H1 (cell line): ENCODE measurements at regions not wholly inside any gene's neighbourhood (a gene's known extent, or its start where the extent isn't known, plus 50 kb on each side); places are given as distances from the start of the nearest gene placed in this dataset.

Experiments used
- CTCF ChIA-PET: fragments of 300-600 bp; sonication (Branson Sonifier 250); formaldehyde crosslinking; loops from one replicate; lab custom pipeline; 2021; ENCODE audit not compliant: partially characterized antibody; lab: Charles Lee
- POLR2A ChIA-PET: fragments of 300-600 bp; sonication (Branson Sonifier 250); formaldehyde crosslinking; loops from one replicate; lab custom pipeline; 2021; ENCODE audit warnings: inconsistent platforms; ENCODE audit not compliant: partially characterized antibody; lab: Charles Lee
- DNase-seq, 2 experiments: peaks; one replicate each; pipeline versions ENCODE4 v3.0.0 to v3.0.0-alpha.2; 2010 to 2022; ENCODE audit warnings: low spot score in 2 of 2, low read depth in 1 of 2, mixed read lengths in 1 of 2
- FAIRE-seq: peaks from 2 replicates; lab custom pipeline; 2011; peaks lifted over from hg19 to GRCh38; lab: Jason Lieb, UNC
- H2AFZ ChIP-seq: 2 replicates; pipeline ENCODE4 v1.8.1; 2012; ENCODE audit warnings: low read length, inconsistent platforms
- H2AK5ac ChIP-seq: 2 replicates; pipeline ENCODE4 v1.6.1; 2013; ENCODE audit warnings: low read depth, low read length
- H2BK120ac ChIP-seq: replicated peaks from 2 replicates; pipeline ENCODE3; 2013; ENCODE audit warnings: low read depth, low read length, inconsistent platforms
- H2BK12ac ChIP-seq: 2 replicates; pipeline ENCODE4 v1.6.1; 2013; ENCODE audit warnings: low read depth, low read length
- H2BK15ac ChIP-seq: 2 replicates; pipeline ENCODE4 v1.6.1; 2013; ENCODE audit warnings: low read length
- H2BK20ac ChIP-seq: 2 replicates; pipeline ENCODE4 v1.6.1; 2013; ENCODE audit warnings: low read length
- H2BK5ac ChIP-seq: 2 replicates; pipeline ENCODE4 v1.6.1; 2013; ENCODE audit warnings: low read depth, low read length
- H3K14ac ChIP-seq: 2 replicates; pipeline ENCODE4 v1.6.1; 2013; ENCODE audit warnings: inconsistent platforms; ENCODE audit not compliant: insufficient read length
- H3K18ac ChIP-seq: 2 replicates; pipeline ENCODE4 v1.6.1; 2013; ENCODE audit warnings: low read length; ENCODE audit errors: extremely low read depth
- H3K23ac ChIP-seq: 2 replicates; pipeline ENCODE4 v1.6.1; 2013; ENCODE audit warnings: inconsistent platforms; ENCODE audit not compliant: insufficient read length
- H3K23me2 ChIP-seq: 2 replicates; pipeline ENCODE4 v1.6.1; 2013; ENCODE audit warnings: low read depth, low read length
- H3K27ac ChIP-seq: 2 replicates; pipeline ENCODE4 v1.6.1; 2011; ENCODE audit warnings: low read depth, low read length, inconsistent platforms
- H3K27me3 ChIP-seq, 4 experiments: replicated peaks in 1 of 4; 1 replicate in 1 of 4; 2 replicates in 3 of 4; pipeline versions ENCODE4 v1.6.1 to v1.8.1; 2011 to 2013; ENCODE audit warnings: low read length in 3 of 4, mild to moderate bottlenecking in 3 of 4, inconsistent platforms in 2 of 4, mixed read lengths in 2 of 4, moderate library complexity in 1 of 4; ENCODE audit not compliant: control insufficient read depth in 3 of 4, insufficient read depth in 3 of 4; ENCODE audit errors: extremely low read depth in 1 of 4
- H3K36me3 ChIP-seq, 4 experiments: 2 replicates each; pipeline versions ENCODE4 v1.6.1 to v1.8.1; 2011 to 2013; ENCODE audit warnings: mild to moderate bottlenecking in 4 of 4, low read length in 3 of 4, moderate library complexity in 2 of 4, control low read depth in 1 of 4, inconsistent platforms in 1 of 4; ENCODE audit not compliant: insufficient read depth in 4 of 4, control insufficient read depth in 2 of 4
- H3K4ac ChIP-seq: replicated peaks from 2 replicates; pipeline ENCODE3; 2013; ENCODE audit warnings: low read length, low read depth, mixed read lengths, inconsistent platforms; ENCODE audit not compliant: insufficient read length
- H3K4me1 ChIP-seq, 4 experiments: replicated peaks in 1 of 4; 1 replicate in 1 of 4; 2 replicates in 3 of 4; pipeline versions ENCODE4 v1.6.1 to v1.8.1; 2011 to 2013; ENCODE audit warnings: low read length in 3 of 4, inconsistent platforms in 2 of 4, mixed read lengths in 1 of 4; ENCODE audit not compliant: insufficient read depth in 4 of 4, control insufficient read depth in 3 of 4
- H3K4me2 ChIP-seq, 2 experiments: 2 replicates each; pipeline versions ENCODE4 v1.6.1 to v1.8.1; 2011 to 2013; ENCODE audit warnings: low read depth in 2 of 2, low read length in 2 of 2, control low read depth in 1 of 2, inconsistent platforms in 1 of 2, mild to moderate bottlenecking in 1 of 2; ENCODE audit not compliant: insufficient read depth in 1 of 2
- H3K4me3 ChIP-seq, 4 experiments: fragments of 200-600, 300-600 bp in 1 of 4; sonication (generic), shearing (Covaris generic), sonication (Bioruptor Twin) in 1 of 4; 2 replicates each; pipeline versions ENCODE4 v1.5.1 to v1.8.1; 2011 to 2016; ENCODE audit warnings: low read length in 4 of 4, low read depth in 3 of 4, control low read depth in 2 of 4, inconsistent platforms in 2 of 4, mild to moderate bottlenecking in 2 of 4, mixed read lengths in 1 of 4, moderate library complexity in 1 of 4; ENCODE audit not compliant: insufficient read depth in 2 of 4; ENCODE audit errors: extremely low read depth in 1 of 4
- H3K56ac ChIP-seq: replicated peaks from 2 replicates; pipeline ENCODE3; 2013; ENCODE audit warnings: low read depth, mild to moderate bottlenecking, mixed read lengths, low read length, inconsistent platforms; ENCODE audit not compliant: insufficient read length
- H3K79me1 ChIP-seq: 2 replicates; pipeline ENCODE4 v1.6.1; 2013; ENCODE audit warnings: low read depth, low read length, control low read depth
- H3K79me2 ChIP-seq, 2 experiments: 2 replicates each; pipeline versions ENCODE4 v1.6.1 to v1.8.1; 2012 to 2013; ENCODE audit warnings: low read length in 2 of 2, mild to moderate bottlenecking in 2 of 2, inconsistent platforms in 1 of 2; ENCODE audit not compliant: insufficient read depth in 2 of 2, control insufficient read depth in 1 of 2
- H3K9ac ChIP-seq, 4 experiments: replicated peaks in 1 of 4; 1 replicate in 1 of 4; 2 replicates in 3 of 4; pipeline versions ENCODE4 v1.6.1 to v1.8.1; 2011 to 2013; ENCODE audit warnings: low read depth in 3 of 4, low read length in 3 of 4, control low read depth in 2 of 4, mild to moderate bottlenecking in 2 of 4, moderate library complexity in 2 of 4, inconsistent platforms in 1 of 4; ENCODE audit errors: extremely low read depth in 1 of 4
- H3K9me3 ChIP-seq, 2 experiments: 2 replicates each; pipeline versions ENCODE4 v1.6.1 to v1.8.1; 2012 to 2013; ENCODE audit warnings: mild to moderate bottlenecking in 2 of 2, moderate library complexity in 2 of 2, control low read depth in 1 of 2, inconsistent platforms in 1 of 2, low read depth in 1 of 2, low read length in 1 of 2, mixed read lengths in 1 of 2; ENCODE audit not compliant: insufficient read depth in 2 of 2
- H4K20me1 ChIP-seq, 2 experiments: replicated peaks in 1 of 2; 2 replicates each; pipeline versions ENCODE3 to v1.8.1; 2011 to 2013; ENCODE audit warnings: inconsistent platforms in 2 of 2, low read length in 2 of 2, mild to moderate bottlenecking in 1 of 2; ENCODE audit not compliant: insufficient read depth in 2 of 2, control insufficient read depth in 1 of 2
- H4K5ac ChIP-seq: 2 replicates; pipeline ENCODE4 v1.6.1; 2013; ENCODE audit warnings: low read length, low read depth, mixed read lengths, inconsistent platforms; ENCODE audit not compliant: insufficient read length
- H4K8ac ChIP-seq: 2 replicates; pipeline ENCODE4 v1.8.0; 2013; ENCODE audit warnings: mild to moderate bottlenecking, moderate library complexity, low read length, inconsistent platforms; ENCODE audit not compliant: insufficient read depth; ENCODE audit errors: extremely low read depth
- H4K91ac ChIP-seq: replicated peaks from 2 replicates; pipeline ENCODE3; 2013; ENCODE audit warnings: low read length, mixed read lengths, inconsistent platforms; ENCODE audit not compliant: insufficient read length
- SP2 ChIP-seq: IDR thresholded peaks from 2 replicates; pipeline ENCODE4 v1.6.1; 2012; ENCODE audit warnings: mild to moderate bottlenecking, low read length, inconsistent platforms
- SRF ChIP-seq: IDR thresholded peaks from 2 replicates; pipeline ENCODE4 v1.6.1; 2011; ENCODE audit warnings: mild to moderate bottlenecking, low read depth, low read length, moderate library complexity
- ZNF274 ChIP-seq: IDR thresholded peaks from 2 replicates; pipeline ENCODE4 v1.7.0; 2012; ENCODE audit warnings: low read length, borderline replicate concordance; ENCODE audit errors: extremely low read depth
- WGBS, 2 experiments: shearing (Covaris generic) in 1 of 2; methylation state at CpG; one replicate each; pipeline versions ENCODE4 v1.1.6 to v1.1.7; 2013 to 2015; ENCODE audit warnings: low lambda C conversion rate in 2 of 2, mixed read lengths in 2 of 2, inconsistent platforms in 1 of 2, low coverage in 1 of 2, missing lambda C conversion rate in 1 of 2; ENCODE audit not compliant: insufficient replicate concordance in 2 of 2, insufficient coverage in 1 of 2, insufficient read length in 1 of 2; ENCODE audit errors: extremely low coverage in 1 of 2, missing lambda C conversion rate in 1 of 2; 5-methylcytosine and 5-hydroxymethylcytosine counted together

DNA sequence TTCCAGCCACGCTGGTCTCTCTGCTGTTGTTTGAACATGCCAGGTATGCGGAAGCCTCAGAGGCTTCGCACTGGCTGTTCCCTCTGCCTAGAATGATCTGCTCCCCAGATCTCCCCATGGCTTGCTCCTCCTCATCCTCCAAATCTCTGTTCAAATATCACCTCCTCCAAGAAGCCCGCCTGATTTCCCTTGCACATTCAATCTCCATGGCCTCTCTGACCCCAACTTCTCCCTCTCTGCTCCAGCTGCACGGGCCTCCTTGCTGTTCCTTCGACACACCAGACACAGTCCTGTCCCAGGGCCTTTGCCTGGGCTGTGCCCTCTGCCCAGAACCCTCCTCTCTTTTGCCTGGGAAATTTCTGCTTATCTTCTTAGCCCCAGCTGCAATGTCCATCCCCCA, 52.5 kb upstream of the PTPRS start:
- Histone ChIP-seq H3K9me3 (no peaks in the 10 kb centered on the region), H3K18ac (no peak overlapping the region), H3K27ac (no peak overlapping the region), H4K5ac (no peak overlapping the region), H2BK12ac (no peak overlapping the region), H3K23me2 (0 out of 2 replicates have a peak, but pooled peaks cover 2% of the 10 kb centered on the region), H3K79me1 (no peaks in the 10 kb centered on the region; the same call in 1 of the 2 replicates), H2BK15ac (no peak overlapping the region), H2AFZ (no peak overlapping the region), H3K79me2 (no peaks in the 10 kb centered on the region), H3K36me3 (no peaks in the 10 kb centered on the region), H3K4ac (no peak overlapping the region), H3K4me1 (peaks cover 0 to 25% (median 6%) of the 10 kb centered on the region in 4 experiments; a peak in 5 of 7 replicates), H3K9ac (no peak overlapping the region), H4K91ac (no peak overlapping the region), H2BK5ac (no peak overlapping the region), H3K4me2 (no peak overlapping the region), H4K20me1 (peaks cover 0 to 2% of the 10 kb centered on the region in 2 experiments), H3K23ac (no peak overlapping the region), H2AK5ac (no peak overlapping the region), H3K27me3 (no peaks in the 10 kb centered on the region; a peak in 1 of 7 replicates), H3K4me3 (no peak overlapping the region), H2BK120ac (no peak overlapping the region), H2BK20ac (peak overlapping the region; percentile 80; the same call in 1 of the 2 replicates), H4K8ac (no peak overlapping the region), H3K14ac (no peak overlapping the region), H3K56ac (no peak overlapping the region)
- ChIA-PET POLR2A (interaction anchor here (0.7 to 1.6 kb wide), 3 partner anchors 13 to 202 kb away, joined by 3 to 5 read pairs (median 3); no protein-coding TSS in a partner anchor), CTCF (interaction anchor here (1.0 to 1.6 kb wide), 4 partner anchors 15 to 169 kb away, joined by 3 to 4 read pairs (median 4); no protein-coding TSS in a partner anchor)
- no peak for FAIRE-seq
- DNase-seq = no peak
- WGBS, 2 experiments = 85% methylated on average over 6 of the region's 6 CpGs; no CpG with 5 or more reads in 1 of the 2 experiments
- TF ChIP-seq SRF = no peak
- TF ChIP-seq ZNF274 = no peak
- no peak for TF ChIP-seq SP2
